HEK293 (cell line): ENCODE measurements at regions not wholly inside any gene's neighbourhood (a gene's known extent, or its start where the extent isn't known, plus 50 kb on each side); places are given as distances from the start of the nearest gene placed in this dataset.

Source experiments
- CTCF ChIA-PET: fragments of 350-600 bp; formaldehyde crosslinking; extraction: SDS; loops from one replicate; lab custom pipeline; 2021; ENCODE audit warnings: antibody characterized with exemption; lab: Yijun Ruan, JAX
- POLR2A ChIA-PET: fragments of 300-600 bp; formaldehyde crosslinking; extraction: SDS; loops from one replicate; lab custom pipeline; 2020; ENCODE audit warnings: antibody characterized with exemption, inconsistent platforms; lab: Yijun Ruan, JAX
- H3K27ac ChIP-seq: fragments of 200-500 bp; sonication (Bioruptor generic); 2 replicates; pipeline ENCODE4 v1.5.1; 2014; ENCODE audit warnings: low read depth, low read length, control low read depth, inconsistent platforms; ENCODE audit errors: extremely low read depth
- H3K36me3 ChIP-seq, 2 experiments: fragments of 200-500 bp in 1 of 2; sonication (Bioruptor generic) in 1 of 2; 1 replicate in 1 of 2; 2 replicates in 1 of 2; pipeline ENCODE4 v1.5.1; 2014 to 2017; ENCODE audit warnings: inconsistent platforms in 2 of 2, low read length in 2 of 2; ENCODE audit not compliant: control insufficient read depth in 2 of 2, insufficient read depth in 1 of 2
- H3K4me1 ChIP-seq: fragments of 200-500 bp; sonication (Bioruptor generic); 2 replicates; pipeline ENCODE4 v1.5.1; 2014; ENCODE audit warnings: mild to moderate bottlenecking, low read length, inconsistent platforms; ENCODE audit not compliant: control insufficient read depth, insufficient read depth
- H3K4me3 ChIP-seq: 2 replicates; pipeline ENCODE4 v1.5.1; 2011; ENCODE audit warnings: low read depth, mild to moderate bottlenecking, control low read depth, low read length, moderate library complexity
- H3K9me3 ChIP-seq: fragments of 200-500 bp; sonication (Bioruptor generic); 2 replicates; pipeline ENCODE4 v1.5.1; 2014; ENCODE audit warnings: low read depth, low read length, inconsistent platforms; ENCODE audit not compliant: control insufficient read depth, insufficient read depth
- OVOL3 ChIP-seq: fragments of 450-650 bp; formaldehyde crosslinking; IDR thresholded peaks from 2 replicates; pipeline ENCODE4 v1.5.1; 2016; ENCODE audit warnings: missing biosample characterization, missing genetic modification characterization
- YY1 ChIP-seq: fragments of 450-650 bp; formaldehyde crosslinking; IDR thresholded peaks from 2 replicates; pipeline ENCODE4 v1.5.1; 2018; ENCODE audit warnings: missing biosample characterization, missing genetic modification characterization
- ZBTB48 ChIP-seq: fragments of 450-650 bp; formaldehyde crosslinking; IDR thresholded peaks from 2 replicates; pipeline ENCODE4 v1.5.1; 2016; ENCODE audit warnings: missing biosample characterization, missing genetic modification characterization
- ZFP37 ChIP-seq: fragments of 450-650 bp; formaldehyde crosslinking; IDR thresholded peaks from 2 replicates; pipeline ENCODE4 v1.5.1; 2016; ENCODE audit warnings: missing biosample characterization, missing genetic modification characterization
- ZNF133 ChIP-seq: fragments of 450-650 bp; formaldehyde crosslinking; IDR thresholded peaks from 2 replicates; pipeline ENCODE4 v1.5.1; 2016; ENCODE audit warnings: missing biosample characterization, missing genetic modification characterization
- ZNF169 ChIP-seq: fragments of 450-650 bp; formaldehyde crosslinking; IDR thresholded peaks from 2 replicates; pipeline ENCODE4 v1.5.1; 2016; ENCODE audit warnings: missing biosample characterization, missing genetic modification characterization
- ZNF19 ChIP-seq: fragments of 450-650 bp; formaldehyde crosslinking; IDR thresholded peaks from 2 replicates; pipeline ENCODE4; 2016; ENCODE audit warnings: missing biosample characterization, missing genetic modification characterization, low read depth
- ZNF37A ChIP-seq: fragments of 450-650 bp; IDR thresholded peaks from 2 replicates; pipeline ENCODE4 v1.5.1; 2018; ENCODE audit warnings: missing biosample characterization, missing genetic modification characterization
- ZNF433 ChIP-seq: fragments of 450-650 bp; formaldehyde crosslinking; IDR thresholded peaks from 2 replicates; pipeline ENCODE4 v1.5.1; 2016; ENCODE audit warnings: missing biosample characterization, missing genetic modification characterization, low read depth
- ZNF571 ChIP-seq: fragments of 450-650 bp; formaldehyde crosslinking; IDR thresholded peaks from 2 replicates; pipeline ENCODE4 v1.5.0; 2017; ENCODE audit warnings: missing biosample characterization, missing genetic modification characterization
- ZNF585B ChIP-seq: fragments of 450-650 bp; formaldehyde crosslinking; IDR thresholded peaks from 2 replicates; pipeline ENCODE4 v1.5.1; 2016; ENCODE audit warnings: missing biosample characterization, missing genetic modification characterization
- ZNF660 ChIP-seq: fragments of 450-650 bp; IDR thresholded peaks from 2 replicates; pipeline ENCODE4 v1.5.1; 2018; ENCODE audit warnings: missing biosample characterization, mild to moderate bottlenecking, missing genetic modification characterization
- ZNF830 ChIP-seq: fragments of 450-650 bp; IDR thresholded peaks from 2 replicates; pipeline ENCODE4 v1.5.0; 2018; ENCODE audit warnings: missing biosample characterization, missing genetic modification characterization, low read depth, mild to moderate bottlenecking, moderate library complexity
- ZSCAN30 ChIP-seq: fragments of 450-650 bp; IDR thresholded peaks from 2 replicates; pipeline ENCODE4 v1.5.1; 2018; ENCODE audit warnings: missing biosample characterization, mild to moderate bottlenecking, missing genetic modification characterization, moderate library complexity
- TF ChIP-seq, protein P1 (sequence below): fragments of 450-650 bp; formaldehyde crosslinking; IDR thresholded peaks from 2 replicates; pipeline ENCODE4 v1.5.1; 2016; ENCODE audit warnings: missing biosample characterization, missing genetic modification characterization, low read depth
- TF ChIP-seq, protein P2 (sequence below): fragments of 450-650 bp; formaldehyde crosslinking; IDR thresholded peaks from 2 replicates; pipeline ENCODE4 v1.5.1; 2016; ENCODE audit warnings: missing biosample characterization, missing genetic modification characterization
- TF ChIP-seq, protein P3 (sequence below): fragments of 450-650 bp; formaldehyde crosslinking; optimal IDR thresholded peaks from 2 replicates; pipeline ENCODE3; 2016; ENCODE audit warnings: missing biosample characterization, mild to moderate bottlenecking, missing genetic modification characterization
- TF ChIP-seq, protein P4 (sequence below): fragments of 450-650 bp; formaldehyde crosslinking; IDR thresholded peaks from 2 replicates; pipeline ENCODE4 v1.5.1; 2016; ENCODE audit warnings: missing biosample characterization, missing genetic modification characterization

DNA sequence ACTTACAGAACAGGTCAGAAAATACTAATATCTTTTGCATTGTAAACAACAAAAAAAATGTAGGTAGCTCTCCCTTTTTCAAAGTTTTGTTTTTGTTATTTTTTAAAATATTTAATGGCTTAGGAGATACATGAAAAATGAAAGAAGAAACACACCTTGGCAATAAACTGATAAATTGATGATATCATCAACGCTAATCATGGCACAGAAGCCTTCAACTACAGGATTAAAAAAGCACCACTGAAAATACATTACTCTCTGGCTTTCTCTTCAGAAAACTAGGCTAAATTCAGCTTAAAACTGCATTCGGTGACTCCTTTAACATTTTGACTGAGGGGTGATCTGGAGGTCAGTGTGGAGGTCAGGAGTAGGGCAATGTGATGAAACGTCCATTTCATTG lies 1018.8 kb upstream of the FANCL start:
- H3K9me3 ChIP-seq = no peaks in the 10 kb centered on the region
- no peak overlapping the region for H3K27ac ChIP-seq
- no peak overlapping the region for H3K4me3 ChIP-seq
- CTCF ChIA-PET = no interaction called here
- POLR2A ChIA-PET = no interaction called here
- H3K36me3 ChIP-seq = no peaks in the 10 kb centered on the region
- TF ChIP-seq, protein P1, sequence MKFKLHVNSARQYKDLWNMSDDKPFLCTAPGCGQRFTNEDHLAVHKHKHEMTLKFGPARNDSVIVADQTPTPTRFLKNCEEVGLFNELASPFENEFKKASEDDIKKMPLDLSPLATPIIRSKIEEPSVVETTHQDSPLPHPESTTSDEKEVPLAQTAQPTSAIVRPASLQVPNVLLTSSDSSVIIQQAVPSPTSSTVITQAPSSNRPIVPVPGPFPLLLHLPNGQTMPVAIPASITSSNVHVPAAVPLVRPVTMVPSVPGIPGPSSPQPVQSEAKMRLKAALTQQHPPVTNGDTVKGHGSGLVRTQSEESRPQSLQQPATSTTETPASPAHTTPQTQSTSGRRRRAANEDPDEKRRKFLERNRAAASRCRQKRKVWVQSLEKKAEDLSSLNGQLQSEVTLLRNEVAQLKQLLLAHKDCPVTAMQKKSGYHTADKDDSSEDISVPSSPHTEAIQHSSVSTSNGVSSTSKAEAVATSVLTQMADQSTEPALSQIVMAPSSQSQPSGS (tag by site-specific recombination) = peak; percentile 63
- TF ChIP-seq YY1 (tag by site-specific recombination) = no peak
- TF ChIP-seq, protein P2, sequence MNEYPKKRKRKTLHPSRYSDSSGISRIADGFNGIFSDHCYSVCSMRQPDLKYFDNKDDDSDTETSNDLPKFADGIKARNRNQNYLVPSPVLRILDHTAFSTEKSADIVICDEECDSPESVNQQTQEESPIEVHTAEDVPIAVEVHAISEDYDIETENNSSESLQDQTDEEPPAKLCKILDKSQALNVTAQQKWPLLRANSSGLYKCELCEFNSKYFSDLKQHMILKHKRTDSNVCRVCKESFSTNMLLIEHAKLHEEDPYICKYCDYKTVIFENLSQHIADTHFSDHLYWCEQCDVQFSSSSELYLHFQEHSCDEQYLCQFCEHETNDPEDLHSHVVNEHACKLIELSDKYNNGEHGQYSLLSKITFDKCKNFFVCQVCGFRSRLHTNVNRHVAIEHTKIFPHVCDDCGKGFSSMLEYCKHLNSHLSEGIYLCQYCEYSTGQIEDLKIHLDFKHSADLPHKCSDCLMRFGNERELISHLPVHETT = no peak
- TF ChIP-seq, all 188 proteins: peak for 1
- H3K4me1 ChIP-seq = no peaks in the 10 kb centered on the region

DNA sequence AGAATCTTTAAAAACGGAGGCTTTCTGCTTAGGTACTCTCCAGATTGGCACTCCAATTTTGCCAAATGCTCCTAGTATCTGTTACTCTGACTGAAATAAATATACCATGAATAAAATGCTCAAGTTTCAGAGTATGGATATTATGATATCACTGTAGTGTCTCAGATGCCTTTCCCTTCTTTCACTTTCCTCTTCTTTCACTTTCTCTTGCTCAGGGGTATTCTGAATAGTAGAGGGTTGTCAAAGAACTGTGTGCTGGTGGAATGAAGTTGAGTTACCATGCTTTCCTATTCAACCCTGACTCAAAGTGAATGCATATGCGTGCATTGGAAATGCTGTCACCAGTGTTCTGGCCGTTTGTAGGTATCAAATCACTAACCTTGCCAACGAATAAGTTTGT lies 1015.2 kb upstream of the FANCL start:
- no peaks in the 10 kb centered on the region for H3K4me1 ChIP-seq
- no peak overlapping the region for H3K27ac ChIP-seq
- no peak for TF ChIP-seq ZBTB48 (tag by site-specific recombination)
- no peak for TF ChIP-seq ZNF169 (tag by site-specific recombination)
- TF ChIP-seq ZNF19 (tag by site-specific recombination) = no peak
- no peak for TF ChIP-seq ZNF585B (tag by site-specific recombination)
- TF ChIP-seq, protein P3, sequence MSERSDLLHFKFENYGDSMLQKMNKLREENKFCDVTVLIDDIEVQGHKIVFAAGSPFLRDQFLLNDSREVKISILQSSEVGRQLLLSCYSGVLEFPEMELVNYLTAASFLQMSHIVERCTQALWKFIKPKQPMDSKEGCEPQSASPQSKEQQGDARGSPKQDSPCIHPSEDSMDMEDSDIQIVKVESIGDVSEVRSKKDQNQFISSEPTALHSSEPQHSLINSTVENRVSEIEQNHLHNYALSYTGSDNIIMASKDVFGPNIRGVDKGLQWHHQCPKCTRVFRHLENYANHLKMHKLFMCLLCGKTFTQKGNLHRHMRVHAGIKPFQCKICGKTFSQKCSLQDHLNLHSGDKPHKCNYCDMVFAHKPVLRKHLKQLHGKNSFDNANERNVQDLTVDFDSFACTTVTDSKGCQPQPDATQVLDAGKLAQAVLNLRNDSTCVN (tag by site-specific recombination) = no peak
- TF ChIP-seq ZNF37A (tag by site-specific recombination) = no peak
- no peak for TF ChIP-seq ZNF571 (tag by site-specific recombination)
- TF ChIP-seq OVOL3 (tag by site-specific recombination) = no peak
- TF ChIP-seq ZFP37 (tag by site-specific recombination) = no peak
- TF ChIP-seq ZNF830 (tag by site-specific recombination) = no peak
- no peak for TF ChIP-seq ZNF433 (tag by site-specific recombination)
- no peak for TF ChIP-seq ZNF133
- no peak for TF ChIP-seq ZSCAN30
- TF ChIP-seq, protein P2 = no peak
- TF ChIP-seq, protein P4, sequence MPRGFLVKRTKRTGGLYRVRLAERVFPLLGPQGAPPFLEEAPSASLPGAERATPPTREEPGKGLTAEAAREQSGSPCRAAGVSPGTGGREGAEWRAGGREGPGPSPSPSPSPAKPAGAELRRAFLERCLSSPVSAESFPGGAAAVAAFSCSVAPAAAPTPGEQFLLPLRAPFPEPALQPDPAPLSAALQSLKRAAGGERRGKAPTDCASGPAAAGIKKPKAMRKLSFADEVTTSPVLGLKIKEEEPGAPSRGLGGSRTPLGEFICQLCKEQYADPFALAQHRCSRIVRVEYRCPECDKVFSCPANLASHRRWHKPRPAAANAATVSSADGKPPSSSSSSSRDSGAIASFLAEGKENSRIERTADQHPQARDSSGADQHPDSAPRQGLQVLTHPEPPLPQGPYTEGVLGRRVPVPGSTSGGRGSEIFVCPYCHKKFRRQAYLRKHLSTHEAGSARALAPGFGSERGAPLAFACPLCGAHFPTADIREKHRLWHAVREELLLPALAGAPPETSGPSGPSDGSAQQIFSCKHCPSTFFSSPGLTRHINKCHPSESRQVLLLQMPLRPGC (tag by site-specific recombination) = no peak
- no peak for TF ChIP-seq ZNF660 (tag by site-specific recombination)
- no peaks in the 10 kb centered on the region for H3K36me3 ChIP-seq
- no peak overlapping the region for H3K4me3 ChIP-seq
- ChIA-PET POLR2A (no interaction called here), CTCF (no interaction called here)
- no peaks in the 10 kb centered on the region for H3K9me3 ChIP-seq
